GM12878 (cell line): ENCODE measurements at regions not wholly inside any gene's neighbourhood (a gene's known extent, or its start where the extent isn't known, plus 50 kb on each side); places are given as distances from the start of the nearest gene placed in this dataset.

Experiments used
- ATAC-seq: fragments of 200-7000 bp; cut with Tn5 transposase; 3 replicates; pipeline ENCODE4 v1.9.1; 2020; ENCODE audit warnings: mild to moderate bottlenecking, moderate library complexity
- BruUV-seq: library from RNA; stranded (reverse); fragments of 400-500 nt; replicated peaks from 2 replicates; lab custom pipeline; 2021; lab: Mats Ljungman, UMichigan
- CTCF ChIA-PET: fragments of 300-600 bp; sonication (Branson Sonifier 250); formaldehyde crosslinking; extraction: SDS; loops from one replicate; lab custom pipeline; 2021; ENCODE audit warnings: inconsistent platforms; lab: Yijun Ruan, JAX
- POLR2A ChIA-PET: fragments of 350-600 bp; formaldehyde crosslinking; extraction: SDS; loops from one replicate; lab custom pipeline; 2021; ENCODE audit warnings: inconsistent platforms; lab: Charles Lee
- RAD21 ChIA-PET: fragments of 300-600 bp; sonication (Branson Sonifier 250); formaldehyde crosslinking; loops from one replicate; lab custom pipeline; 2023; ENCODE audit warnings: antibody characterized with exemption; ENCODE audit not compliant: unreplicated experiment; lab: Charles Lee
- SMC1A ChIA-PET: fragments of 300-600 bp; sonication (Branson Sonifier 250); formaldehyde crosslinking; loops from one replicate; lab custom pipeline; 2023; ENCODE audit not compliant: unreplicated experiment, uncharacterized antibody; lab: Charles Lee
- DNase-seq: peaks from one replicate; pipeline ENCODE4 v3.0.0-alpha.2; 2011; ENCODE audit warnings: low read depth, low spot score
- FAIRE-seq: peaks from 3 replicates; lab custom pipeline; 2011; peaks lifted over from hg19 to GRCh38; lab: Jason Lieb, UNC
- H2AFZ ChIP-seq: 2 replicates; pipeline ENCODE4 v1.6.0; 2011; ENCODE audit warnings: low read depth, low read length, control low read depth; ENCODE audit not compliant: control insufficient read depth
- H3K27ac ChIP-seq: 2 replicates; pipeline ENCODE4 v1.5.1; 2011; ENCODE audit warnings: control low read depth; ENCODE audit not compliant: control insufficient read depth, insufficient read depth
- H3K27me3 ChIP-seq, 2 experiments: replicated peaks in 1 of 2; 2 replicates each; pipeline versions ENCODE4 v1.6.0 to v1.6.1; 2011; ENCODE audit warnings: low read length in 1 of 2; ENCODE audit not compliant: control insufficient read depth in 2 of 2, insufficient read depth in 2 of 2
- H3K36me3 ChIP-seq, 2 experiments: 2 replicates each; pipeline ENCODE4 v1.5.1; 2011; ENCODE audit warnings: low read length in 1 of 2; ENCODE audit not compliant: control insufficient read depth in 2 of 2, insufficient read depth in 2 of 2
- H3K4me1 ChIP-seq: 2 replicates; pipeline ENCODE4 v1.6.1; 2011; ENCODE audit warnings: mild to moderate bottlenecking, low read length, moderate library complexity, mixed read lengths; ENCODE audit not compliant: control insufficient read depth, insufficient read depth
- H3K4me2 ChIP-seq: 2 replicates; pipeline ENCODE4 v1.6.0; 2011; ENCODE audit warnings: control low read depth; ENCODE audit not compliant: control insufficient read depth, insufficient read depth
- H3K4me3 ChIP-seq: fragments of 200-600 bp; sonication (generic); 2 replicates; pipeline ENCODE4 v1.5.1; 2016
- H3K79me2 ChIP-seq: 2 replicates; pipeline ENCODE4 v1.6.0; 2011; ENCODE audit warnings: low read length; ENCODE audit not compliant: control insufficient read depth, insufficient read depth
- H3K9ac ChIP-seq: 2 replicates; pipeline ENCODE4 v1.8.0; 2011; ENCODE audit warnings: low read length, control low read depth, mixed read lengths; ENCODE audit not compliant: control insufficient read depth, insufficient read depth
- H3K9me3 ChIP-seq: replicated peaks from 3 replicates; pipeline ENCODE4 v1.5.1; 2011; ENCODE audit warnings: mild to moderate bottlenecking, low read length; ENCODE audit not compliant: control insufficient read depth, insufficient read depth
- H4K20me1 ChIP-seq: 2 replicates; pipeline ENCODE4 v1.6.0; 2011; ENCODE audit not compliant: control insufficient read depth, insufficient read depth
- BCL11A ChIP-seq: IDR thresholded peaks from 2 replicates; pipeline ENCODE4 v1.6.1; 2011; ENCODE audit warnings: low read depth, low read length
- CHD2 ChIP-seq: IDR thresholded peaks from 2 replicates; pipeline ENCODE4 v1.6.1; 2011; ENCODE audit warnings: low read depth, low read length, improper control_type of control experiment, borderline replicate concordance
- CREM ChIP-seq: IDR thresholded peaks from 2 replicates; pipeline ENCODE4 v1.6.1; 2014; ENCODE audit warnings: antibody characterized with exemption, low read depth
- CUX1 ChIP-seq: IDR thresholded peaks from 2 replicates; pipeline ENCODE4 v1.6.1; 2012; ENCODE audit warnings: improper control_type of control experiment, low read depth, low read length; ENCODE audit not compliant: insufficient replicate concordance
- EP300 ChIP-seq, 2 experiments: fragments of 150-350 bp in 1 of 2; IDR thresholded peaks; 2 replicates each; pipeline ENCODE4 v1.6.1; 2011 to 2012; ENCODE audit warnings: low read depth in 2 of 2, low read length in 2 of 2, borderline replicate concordance in 1 of 2, improper control_type of control experiment in 1 of 2, inconsistent platforms in 1 of 2; ENCODE audit not compliant: control insufficient read depth in 1 of 2
- GATAD2B ChIP-seq: fragments of 450-650 bp; conservative IDR thresholded peaks from 2 replicates; pipeline ENCODE4 v1.6.1; 2017; ENCODE audit warnings: low read depth, mild to moderate bottlenecking, moderate library complexity
- IRF4 ChIP-seq: IDR thresholded peaks from 2 replicates; pipeline ENCODE4 v1.6.1; 2011; ENCODE audit warnings: low read depth, low read length
- JUNB ChIP-seq: IDR thresholded peaks from 2 replicates; pipeline ENCODE4 v1.6.1; 2016; ENCODE audit warnings: antibody characterized with exemption, mild to moderate bottlenecking
- JUND ChIP-seq: IDR thresholded peaks from 2 replicates; pipeline ENCODE4 v1.6.1; 2012; ENCODE audit warnings: low read depth, mild to moderate bottlenecking, low read length, improper control_type of control experiment, moderate library complexity
- MLLT1 ChIP-seq: fragments of 450-650 bp; IDR thresholded peaks from 2 replicates; pipeline ENCODE4 v1.6.1; 2016; ENCODE audit warnings: mild to moderate bottlenecking
- MYC ChIP-seq: IDR thresholded peaks from 2 replicates; pipeline ENCODE4 v1.6.1; 2011; ENCODE audit warnings: mild to moderate bottlenecking, low read length, moderate library complexity, inconsistent platforms; ENCODE audit not compliant: insufficient read depth, insufficient replicate concordance, insufficient read length, severe bottlenecking
- POLR2A ChIP-seq: IDR thresholded peaks from 2 replicates; pipeline ENCODE4 v1.6.1; 2011; ENCODE audit warnings: low read depth, mild to moderate bottlenecking, low read length
- TAF1 ChIP-seq: IDR thresholded peaks from 2 replicates; pipeline ENCODE4 v1.6.1; 2011; ENCODE audit warnings: mild to moderate bottlenecking, low read depth, low read length, borderline replicate concordance
- WGBS: methylation state at CpG from one replicate; pipeline ENCODE4 v1.1.6; 2016; ENCODE audit warnings: low lambda C conversion rate; ENCODE audit not compliant: insufficient replicate concordance, insufficient coverage; ENCODE audit errors: missing lambda C conversion rate; 5-methylcytosine and 5-hydroxymethylcytosine counted together
- in situ Hi-C: fragments of 300-500 bp; cut with MboI; formaldehyde crosslinking; loops from 9 replicates; pipeline ENCODE4 v1.14.3; 2018; ENCODE audit warnings: mixed read lengths
- intact Hi-C: fragments of 100-400 bp; cut with micrococcal nuclease; formaldehyde crosslinking; loops from one replicate; pipeline ENCODE4 v1.14.2; 2022; ENCODE audit not compliant: unreplicated experiment
- TF ChIP-seq, protein P1 (sequence below): IDR thresholded peaks from 2 replicates; pipeline ENCODE4 v1.6.1; 2011; ENCODE audit warnings: mild to moderate bottlenecking, low read depth, low read length, moderate library complexity; ENCODE audit not compliant: insufficient replicate concordance
- TF ChIP-seq, protein P2 (sequence below): IDR thresholded peaks from 2 replicates; pipeline ENCODE4 v1.6.1; 2011; ENCODE audit warnings: low read depth, mild to moderate bottlenecking, low read length, moderate library complexity, borderline replicate concordance; ENCODE audit errors: extremely low read depth

- H3K9me3 ChIP-seq, result peaks cover 2% of the 10 kb centered on the region; the same call in 1 of the 3 replicates
- H4K20me1 ChIP-seq, result no peaks in the 10 kb centered on the region
- SMC1A ChIA-PET, result no interaction called here
- CTCF ChIA-PET, result no interaction called here
- H3K36me3 ChIP-seq, result no peaks in the 10 kb centered on the region
- RAD21 ChIA-PET, result no interaction called here
- in situ Hi-C loops (no loop called here), intact Hi-C loops (no loop called here)
- TF ChIP-seq IRF4 (no peak), GATAD2B (no peak), POLR2A (no peak), EP300 (IDR thresholded peaks at IDR 0.05; ENCODE audit: borderline replicate concordance in 1 of 2, control insufficient read depth in 1 of 2, low read depth in 2 of 2, low read length in 2 of 2) (no peak), CHD2 (no peak), CREM (no peak), MLLT1 (no peak), MYC (no peak), CUX1 (no peak), JUNB (no peak), BCL11A (no peak), TAF1 (no peak), JUND (no peak)
- TF ChIP-seq, protein P1, sequence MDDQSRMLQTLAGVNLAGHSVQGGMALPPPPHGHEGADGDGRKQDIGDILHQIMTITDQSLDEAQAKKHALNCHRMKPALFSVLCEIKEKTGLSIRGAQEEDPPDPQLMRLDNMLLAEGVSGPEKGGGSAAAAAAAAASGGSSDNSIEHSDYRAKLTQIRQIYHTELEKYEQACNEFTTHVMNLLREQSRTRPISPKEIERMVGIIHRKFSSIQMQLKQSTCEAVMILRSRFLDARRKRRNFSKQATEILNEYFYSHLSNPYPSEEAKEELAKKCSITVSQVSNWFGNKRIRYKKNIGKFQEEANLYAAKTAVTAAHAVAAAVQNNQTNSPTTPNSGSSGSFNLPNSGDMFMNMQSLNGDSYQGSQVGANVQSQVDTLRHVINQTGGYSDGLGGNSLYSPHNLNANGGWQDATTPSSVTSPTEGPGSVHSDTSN, result no peak
- TF ChIP-seq, protein P2, sequence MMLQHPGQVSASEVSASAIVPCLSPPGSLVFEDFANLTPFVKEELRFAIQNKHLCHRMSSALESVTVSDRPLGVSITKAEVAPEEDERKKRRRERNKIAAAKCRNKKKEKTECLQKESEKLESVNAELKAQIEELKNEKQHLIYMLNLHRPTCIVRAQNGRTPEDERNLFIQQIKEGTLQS, result no peak
- TF ChIP-seq, all 136 proteins: peak for 0
- no peak overlapping the region for H2AFZ ChIP-seq
- no peak overlapping the region for H3K27ac ChIP-seq
- H3K4me2 ChIP-seq, result no peak overlapping the region
- POLR2A ChIA-PET, result no interaction called here
- FAIRE-seq (no peak), DNase-seq (no peak), ATAC-seq (no peak)
- no peaks in the 10 kb centered on the region for H3K79me2 ChIP-seq
- no peak overlapping the region for H3K9ac ChIP-seq
- H3K27me3 ChIP-seq, result no peaks in the 10 kb centered on the region
- BruUV-seq, result no TSS peak
- no peaks in the 10 kb centered on the region for H3K4me1 ChIP-seq
- WGBS, result 0% methylated on average over 4 of the region's 4 CpGs
- H3K4me3 ChIP-seq, result no peak overlapping the region
These were observed 1384.0 kb downstream of the BRD1 start for GRCh38 chr22:48443680-48444079.
